ENCODE measurements at regions not wholly inside any gene's neighbourhood (a gene's known extent, or its start where the extent isn't known, plus 50 kb on each side); places are given as distances from the start of the nearest gene placed in this dataset.
"Not testable (repeated sequence)": the region's sequence is repeated elsewhere in the genome, so short reads cannot be mapped to it uniquely, and the experiment has no call there.

DNA sequence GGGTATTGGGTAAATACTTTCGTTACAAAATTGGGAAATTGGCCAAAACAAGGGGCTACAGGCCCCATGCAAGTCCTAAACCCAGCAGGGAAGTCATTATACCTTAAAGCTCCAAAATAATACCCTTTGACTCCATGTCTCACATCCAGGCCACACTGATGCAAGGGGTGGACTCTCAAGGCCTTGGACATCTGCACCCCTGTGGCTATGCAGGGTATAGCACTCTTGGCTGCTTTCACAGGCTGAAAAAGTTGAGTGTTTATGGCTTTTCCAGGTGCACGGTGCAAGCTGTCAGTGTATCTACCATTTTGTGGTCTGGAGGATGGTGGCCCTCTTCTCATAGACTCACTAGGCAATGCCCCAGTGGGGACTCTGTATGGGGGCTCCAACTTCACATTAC, 326.5 kb downstream of the TEX13C start:
- no peak for DNase-seq (ENCODE audit: low read depth, low spot score)
- no peak overlapping the region for H3K27ac ChIP-seq

DNA sequence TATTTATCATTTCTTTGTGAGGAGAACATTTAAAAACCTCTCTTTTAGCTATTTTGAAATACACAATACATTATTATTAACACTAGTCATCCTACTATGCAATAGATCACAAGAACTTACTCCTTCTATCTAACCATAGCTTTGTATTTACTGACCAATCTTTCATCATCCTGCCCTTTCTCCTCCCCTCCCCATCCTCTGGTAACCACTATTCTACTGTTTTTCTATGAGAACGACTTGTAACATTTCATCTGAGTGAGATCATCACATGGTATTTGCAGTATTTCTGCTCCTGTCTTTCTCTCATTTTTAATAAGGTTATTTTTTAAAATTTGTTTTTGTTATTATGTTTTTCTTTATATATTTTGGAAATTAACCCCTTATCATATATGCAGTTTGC, 331.8 kb downstream of the TEX13C start:
- no peak overlapping the region for H3K27ac ChIP-seq
- no peak for TF ChIP-seq POLR2AphosphoS5 (IDR thresholded peaks at IDR 0.05; ENCODE audit: borderline replicate concordance, low read depth, low read length)
- no peak for TF ChIP-seq EZH2 (IDR thresholded peaks at IDR 0.05)
- TF ChIP-seq FOXP2 (optimal IDR thresholded peaks at IDR 0.05; ENCODE audit: control extremely low read depth, extremely low read length, insufficient read depth) = no peak
- no peak for DNase-seq (ENCODE audit: low read depth, low spot score)
- no peak overlapping the region for H3K9ac ChIP-seq (ENCODE audit: insufficient read length)
- no peaks in the 10 kb centered on the region for H3K36me3 ChIP-seq (ENCODE audit: insufficient read depth, low read length)
- no peaks in the 10 kb centered on the region for H3K9me3 ChIP-seq (ENCODE audit: low read depth, low read length)
- H3K4me3 ChIP-seq = no peak overlapping the region

More for the DNA sequence above, 326.5 kb downstream of the TEX13C start:
- Histone ChIP-seq H3K9me3 (ENCODE audit: low read depth, low read length) (no peaks in the 10 kb centered on the region), H3K36me3 (ENCODE audit: insufficient read depth, low read length) (no peaks in the 10 kb centered on the region), H3K9ac (ENCODE audit: insufficient read length) (no peak overlapping the region), H3K4me3 (no peak overlapping the region)
- TF ChIP-seq FOXP2 (optimal IDR thresholded peaks at IDR 0.05; ENCODE audit: control extremely low read depth, extremely low read length, insufficient read depth) (no peak), EZH2 (IDR thresholded peaks at IDR 0.05) (no peak), POLR2AphosphoS5 (IDR thresholded peaks at IDR 0.05; ENCODE audit: borderline replicate concordance, low read depth, low read length) (no peak)

DNA sequence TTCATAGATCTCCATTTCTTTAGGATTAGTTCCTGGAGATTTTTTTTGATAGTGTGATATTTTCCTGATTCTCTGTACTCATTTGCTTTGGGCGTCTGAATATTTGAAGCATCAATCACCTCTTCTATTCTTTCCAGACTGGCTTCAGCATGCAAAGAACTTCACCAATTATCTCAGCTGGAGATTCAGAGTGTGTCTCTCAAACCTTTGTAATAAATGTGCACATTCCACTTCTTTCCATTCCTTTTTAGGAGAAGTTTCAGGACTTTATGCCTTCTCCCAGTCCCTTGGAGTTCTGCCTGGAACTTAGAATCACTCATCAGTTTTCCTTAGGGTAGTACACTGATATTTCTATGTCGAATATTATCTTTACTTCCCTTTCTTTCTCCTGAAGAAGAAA, 334.8 kb downstream of the TEX13C start:
- no peaks in the 10 kb centered on the region for H3K36me3 ChIP-seq (ENCODE audit: insufficient read depth, low read length)
- H3K9me3 ChIP-seq (ENCODE audit: low read depth, low read length) = no peaks in the 10 kb centered on the region
- TF ChIP-seq POLR2AphosphoS5 (IDR thresholded peaks at IDR 0.05; ENCODE audit: borderline replicate concordance, low read depth, low read length) = no peak
- no peak for TF ChIP-seq FOXP2 (optimal IDR thresholded peaks at IDR 0.05; ENCODE audit: control extremely low read depth, extremely low read length, insufficient read depth)
- TF ChIP-seq EZH2 (IDR thresholded peaks at IDR 0.05) = no peak
- H3K27ac ChIP-seq = no peak overlapping the region
- no peak overlapping the region for H3K4me3 ChIP-seq
- no peak overlapping the region for H3K9ac ChIP-seq (ENCODE audit: insufficient read length)
- DNase-seq (ENCODE audit: low read depth, low spot score) = no peak

DNA sequence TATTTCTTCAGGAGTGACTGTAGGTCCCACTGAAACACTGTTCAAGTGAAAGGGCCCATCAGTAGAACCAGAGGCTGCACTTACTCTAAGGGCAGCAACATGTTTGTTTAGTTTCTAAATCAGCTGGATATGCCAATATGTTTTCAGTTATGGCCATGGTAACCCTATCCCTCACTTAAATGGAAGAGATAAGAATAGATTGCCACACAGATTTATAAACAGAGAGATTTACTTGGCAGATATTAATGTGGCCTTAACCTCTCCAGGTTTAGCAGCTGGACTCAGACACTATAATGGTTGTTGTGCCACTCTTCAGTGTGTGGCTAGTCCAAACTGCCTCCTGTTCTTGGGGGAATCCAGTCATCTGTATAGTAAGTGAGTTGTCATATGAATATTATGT, 354.1 kb downstream of the TEX13C start:
- no peak overlapping the region for H3K27ac ChIP-seq
- DNase-seq (ENCODE audit: low read depth, low spot score) = no peak
- TF ChIP-seq FOXP2 (optimal IDR thresholded peaks at IDR 0.05; ENCODE audit: control extremely low read depth, extremely low read length, insufficient read depth) = no peak
- no peaks in the 10 kb centered on the region for H3K9me3 ChIP-seq (ENCODE audit: low read depth, low read length)
- H3K4me3 ChIP-seq = no peak overlapping the region
- H3K36me3 ChIP-seq (ENCODE audit: insufficient read depth, low read length) = no peaks in the 10 kb centered on the region
- no peak overlapping the region for H3K9ac ChIP-seq (ENCODE audit: insufficient read length)

DNA sequence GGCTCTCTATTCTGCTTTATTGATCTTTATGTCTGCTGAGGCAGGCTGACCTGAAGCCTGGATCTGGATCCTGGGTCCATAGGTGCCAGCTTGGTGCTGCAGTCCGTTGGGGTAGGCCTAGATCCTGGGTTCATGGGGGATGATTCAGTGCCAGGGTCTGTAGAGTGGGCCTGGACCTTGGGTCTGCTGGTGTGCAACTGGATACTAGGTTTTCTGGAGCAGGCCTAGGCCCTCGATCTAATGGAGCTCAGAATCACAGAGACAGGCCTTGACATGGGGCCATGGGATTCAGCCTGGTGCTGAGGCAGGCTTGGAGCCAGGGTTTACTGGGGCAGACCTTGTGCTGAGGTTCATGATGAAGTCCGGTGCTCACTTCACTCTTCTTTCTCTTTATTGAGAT, 358.6 kb downstream of the TEX13C start:
- no peak overlapping the region for H3K9ac ChIP-seq (ENCODE audit: insufficient read length)
- DNase-seq (ENCODE audit: low read depth, low spot score) = no peak
- H3K27ac ChIP-seq = no peak overlapping the region
- TF ChIP-seq FOXP2 (optimal IDR thresholded peaks at IDR 0.05; ENCODE audit: control extremely low read depth, extremely low read length, insufficient read depth) = no peak
- no peak for TF ChIP-seq EZH2 (IDR thresholded peaks at IDR 0.05)
- TF ChIP-seq POLR2AphosphoS5 (IDR thresholded peaks at IDR 0.05; ENCODE audit: borderline replicate concordance, low read depth, low read length) = no peak
- H3K9me3 ChIP-seq (ENCODE audit: low read depth, low read length) = no peaks in the 10 kb centered on the region
- H3K36me3 ChIP-seq (ENCODE audit: insufficient read depth, low read length) = no peaks in the 10 kb centered on the region
- H3K4me3 ChIP-seq = no peak overlapping the region

DNA sequence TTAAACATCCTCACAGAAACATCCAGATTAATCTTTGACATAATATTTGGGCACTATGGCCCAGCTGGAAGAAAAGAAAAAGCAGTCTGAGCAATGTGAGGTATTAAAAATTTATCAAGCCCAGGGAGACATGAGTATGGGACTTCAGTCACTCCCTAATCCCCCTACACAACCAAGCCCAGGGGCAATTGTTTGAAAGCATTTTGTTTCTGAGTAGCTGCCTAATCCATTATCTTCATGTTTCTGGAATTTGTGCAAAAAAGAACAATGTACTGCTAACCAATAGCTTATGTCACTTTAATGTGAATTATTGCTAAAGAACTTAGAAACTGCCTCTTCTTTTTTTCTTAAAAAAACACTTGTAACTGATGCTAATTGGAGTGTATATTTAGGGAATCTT, 360.7 kb downstream of the TEX13C start:
- no peak overlapping the region for H3K4me3 ChIP-seq
- H3K36me3 ChIP-seq (ENCODE audit: insufficient read depth, low read length) = no peaks in the 10 kb centered on the region
- H3K9ac ChIP-seq (ENCODE audit: insufficient read length) = no peak overlapping the region
- H3K9me3 ChIP-seq (ENCODE audit: low read depth, low read length) = no peaks in the 10 kb centered on the region
- no peak overlapping the region for H3K27ac ChIP-seq
- no peak for DNase-seq (ENCODE audit: low read depth, low spot score)
- TF ChIP-seq FOXP2 (optimal IDR thresholded peaks at IDR 0.05; ENCODE audit: control extremely low read depth, extremely low read length, insufficient read depth) = no peak
- no peak for TF ChIP-seq EZH2 (IDR thresholded peaks at IDR 0.05)
- TF ChIP-seq POLR2AphosphoS5 (IDR thresholded peaks at IDR 0.05; ENCODE audit: borderline replicate concordance, low read depth, low read length) = no peak

DNA sequence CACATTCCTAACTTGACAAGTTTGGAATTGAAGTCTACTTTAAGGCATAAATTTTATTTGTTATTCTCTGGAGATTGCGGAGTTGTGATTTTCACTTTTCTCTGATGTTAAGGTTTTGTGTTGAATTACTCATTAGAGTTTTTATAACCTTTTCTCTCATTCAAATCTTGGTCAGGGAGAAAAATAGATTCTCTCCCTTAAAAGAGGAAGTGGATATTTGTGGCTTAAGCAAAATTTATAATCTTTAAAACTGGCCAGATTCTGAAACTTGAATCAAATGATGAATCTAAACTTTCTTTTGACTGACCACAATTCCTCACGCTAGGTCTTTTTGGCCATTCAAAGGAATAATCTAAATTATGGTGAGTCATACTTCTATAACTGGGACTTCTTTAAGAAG, 361.4 kb downstream of the TEX13C start:
- H3K9me3 ChIP-seq (ENCODE audit: low read depth, low read length) = no peaks in the 10 kb centered on the region
- no peak for DNase-seq (ENCODE audit: low read depth, low spot score)
- no peak overlapping the region for H3K9ac ChIP-seq (ENCODE audit: insufficient read length)
- H3K27ac ChIP-seq = no peak overlapping the region
- TF ChIP-seq POLR2AphosphoS5 (IDR thresholded peaks at IDR 0.05; ENCODE audit: borderline replicate concordance, low read depth, low read length) = no peak
- TF ChIP-seq FOXP2 (optimal IDR thresholded peaks at IDR 0.05; ENCODE audit: control extremely low read depth, extremely low read length, insufficient read depth) = no peak
- TF ChIP-seq EZH2 (IDR thresholded peaks at IDR 0.05) = no peak
- H3K36me3 ChIP-seq (ENCODE audit: insufficient read depth, low read length) = no peaks in the 10 kb centered on the region
- no peak overlapping the region for H3K4me3 ChIP-seq

DNA sequence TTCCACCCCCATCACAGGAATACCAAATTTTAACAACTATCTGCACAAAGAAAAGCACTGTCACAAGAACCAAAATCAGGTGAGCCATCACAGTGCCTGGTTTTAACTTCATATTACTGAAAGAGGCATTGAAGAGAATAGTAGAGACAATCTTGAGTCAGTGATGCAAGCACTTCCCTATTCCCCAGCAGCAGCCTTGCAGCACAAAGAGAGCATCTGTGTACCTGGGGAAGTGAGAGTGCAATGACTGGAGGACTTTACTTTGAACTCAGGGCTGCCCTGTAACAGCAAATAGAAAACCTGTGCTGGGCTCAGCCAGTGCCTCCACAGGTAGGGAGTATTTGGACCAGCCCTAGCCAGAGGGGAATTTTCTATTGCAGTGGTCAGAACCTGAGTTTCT, 361.8 kb downstream of the TEX13C start:
- TF ChIP-seq EZH2 (IDR thresholded peaks at IDR 0.05) = no peak
- TF ChIP-seq FOXP2 (optimal IDR thresholded peaks at IDR 0.05; ENCODE audit: control extremely low read depth, extremely low read length, insufficient read depth) = no peak
- TF ChIP-seq POLR2AphosphoS5 (IDR thresholded peaks at IDR 0.05; ENCODE audit: borderline replicate concordance, low read depth, low read length) = no peak
- Histone ChIP-seq H3K4me3 (no peak overlapping the region), H3K36me3 (ENCODE audit: insufficient read depth, low read length) (no peaks in the 10 kb centered on the region), H3K9ac (ENCODE audit: insufficient read length) (no peak overlapping the region), H3K27ac (no peak overlapping the region), H3K9me3 (ENCODE audit: low read depth, low read length) (no peaks in the 10 kb centered on the region)
- DNase-seq (ENCODE audit: low read depth, low spot score) = no peak

DNA sequence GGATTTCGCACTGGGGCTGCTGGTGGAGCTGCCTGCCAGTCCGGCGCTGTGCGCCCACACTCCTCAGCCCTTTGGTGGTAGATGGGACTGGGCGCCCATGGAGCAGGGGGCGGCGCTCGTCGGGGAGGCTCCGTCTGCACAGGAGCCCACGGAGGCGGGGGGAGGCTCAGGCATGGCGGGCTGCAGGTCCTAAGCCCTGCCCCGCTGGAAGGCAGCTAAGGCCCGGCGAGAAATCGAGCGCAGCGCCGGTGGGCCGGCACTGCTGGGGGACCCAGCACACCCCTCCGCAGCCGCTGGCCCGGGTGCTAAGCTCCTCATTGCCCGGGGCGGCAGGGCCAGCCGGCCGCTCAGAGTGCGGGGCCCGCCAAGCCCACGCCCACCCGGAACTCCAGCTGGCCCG, 370.9 kb downstream of the TEX13C start:
- H3K9me3 ChIP-seq (ENCODE audit: low read depth, low read length); H3K9ac ChIP-seq (ENCODE audit: insufficient read length); H3K27ac ChIP-seq; DNase-seq (ENCODE audit: low read depth, low spot score); H3K36me3 ChIP-seq (ENCODE audit: insufficient read depth, low read length); H3K4me3 ChIP-seq: not testable (repeated sequence)
